A673 (cell line): ENCODE measurements at regions not wholly inside any gene's neighbourhood (a gene's known extent, or its start where the extent isn't known, plus 50 kb on each side); places are given as distances from the start of the nearest gene placed in this dataset.

Experiments used
- BruUV-seq: library from RNA; stranded (reverse); fragments of 400-500 nt; replicated peaks from 2 replicates; lab custom pipeline; 2021; lab: Mats Ljungman, UMichigan
- CTCF ChIA-PET: fragments of 300-600 bp; sonication (Branson Sonifier 250); formaldehyde crosslinking; loops from one replicate; lab custom pipeline; 2022; ENCODE audit warnings: antibody characterized with exemption; lab: Charles Lee
- POLR2A ChIA-PET: fragments of 300-600 bp; sonication (Branson Sonifier 250); formaldehyde crosslinking; loops from one replicate; lab custom pipeline; 2022; ENCODE audit warnings: antibody characterized with exemption; ENCODE audit not compliant: low non-redundant PET; lab: Charles Lee
- DNase-seq: peaks from one replicate; pipeline ENCODE4 v3.0.0-alpha.2; 2015; ENCODE audit warnings: low spot score
- H3K27ac ChIP-seq: fragments of 200-600 bp; sonication (generic); 2 replicates; pipeline ENCODE4 v1.5.1; 2016; ENCODE audit warnings: mixed run types, low read depth, mild to moderate bottlenecking, mixed read lengths, antibody characterized with exemption, low read length; ENCODE audit not compliant: poor library complexity, severe bottlenecking
- H3K27me3 ChIP-seq: fragments of 200-600 bp; sonication (generic); replicated peaks from 2 replicates; pipeline ENCODE4 v1.6.1; 2017; ENCODE audit warnings: mixed run types, low read depth, mild to moderate bottlenecking, mixed read lengths, antibody characterized with exemption, low read length; ENCODE audit not compliant: insufficient read depth, poor library complexity
- H3K36me3 ChIP-seq: fragments of 200-600 bp; sonication (generic); 2 replicates; pipeline ENCODE4 v1.6.1; 2016; ENCODE audit warnings: mixed run types, mild to moderate bottlenecking, mixed read lengths, antibody characterized with exemption, low read length; ENCODE audit not compliant: insufficient read depth, poor library complexity, severe bottlenecking
- H3K4me1 ChIP-seq: fragments of 200-600 bp; sonication (generic); 2 replicates; pipeline ENCODE4 v1.6.1; 2017; ENCODE audit warnings: mixed run types, mild to moderate bottlenecking, mixed read lengths, antibody characterized with exemption, low read length; ENCODE audit not compliant: insufficient read depth, poor library complexity, severe bottlenecking
- H3K4me3 ChIP-seq: fragments of 200-600 bp; sonication (generic); 2 replicates; pipeline ENCODE4 v1.5.1; 2016; ENCODE audit warnings: low read depth, mixed run types, mild to moderate bottlenecking, mixed read lengths, low read length; ENCODE audit not compliant: poor library complexity, severe bottlenecking
- H3K9me3 ChIP-seq: fragments of 200-600 bp; sonication (generic); 2 replicates; pipeline ENCODE4 v1.6.1; 2016; ENCODE audit warnings: mixed run types, low read depth, mild to moderate bottlenecking, mixed read lengths, antibody characterized with exemption, low read length; ENCODE audit not compliant: poor library complexity, severe bottlenecking
- EZH2 ChIP-seq: fragments of 200-600 bp; sonication (generic); IDR thresholded peaks from 2 replicates; pipeline ENCODE4 v1.6.1; 2017; ENCODE audit warnings: borderline replicate concordance, low read depth, mild to moderate bottlenecking, mixed read lengths, antibody characterized with exemption, low read length; ENCODE audit not compliant: poor library complexity, severe bottlenecking
- intact Hi-C: fragments of 100-400 bp; cut with micrococcal nuclease; formaldehyde crosslinking; loops from one replicate; pipeline ENCODE4 v1.10.0; 2022; ENCODE audit not compliant: unreplicated experiment
- TF ChIP-seq, protein P1 (sequence below): fragments of 300-800, 200-600 bp; sonication (generic); conservative IDR thresholded peaks from 2 replicates; pipeline ENCODE4 v1.5.1; 2017; ENCODE audit warnings: low read depth, mild to moderate bottlenecking, antibody characterized with exemption, low read length, moderate library complexity, mixed read lengths

DNA sequence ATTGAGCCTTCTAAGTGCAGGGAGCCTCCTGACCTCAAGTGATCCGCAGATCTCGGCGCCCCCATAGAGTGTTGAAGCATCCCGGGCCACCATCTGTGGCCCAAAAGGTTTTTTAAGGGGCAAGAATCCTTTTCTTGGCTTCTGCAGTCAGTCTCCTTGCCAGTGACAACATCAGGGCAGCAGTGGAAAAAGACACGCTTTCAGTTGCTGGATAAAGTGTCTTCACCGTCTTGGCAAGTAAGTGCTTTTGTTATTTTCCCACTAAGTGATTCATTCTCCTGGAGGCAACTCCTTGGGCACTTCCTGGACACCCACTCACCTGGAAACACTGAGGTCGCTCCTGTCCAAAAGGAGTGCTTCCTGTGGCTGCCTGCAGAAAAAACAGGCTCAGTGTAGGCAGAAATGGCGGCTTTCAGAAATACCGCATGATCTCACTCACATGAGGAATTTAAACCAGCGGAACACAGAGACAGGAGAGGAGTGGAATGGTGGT is 71.7 kb upstream of the ABHD2 start:
- Histone ChIP-seq H3K27ac (no peak overlapping the region), H3K4me3 (no peak overlapping the region), H3K36me3 (no peaks in the 10 kb centered on the region), H3K27me3 (peaks cover 9% of the 10 kb centered on the region), H3K9me3 (peaks cover 3% of the 10 kb centered on the region), H3K4me1 (peaks cover 7% of the 10 kb centered on the region)
- CTCF ChIA-PET, result interaction anchor here (0.6 to 1.4 kb wide), 2 partner anchors 112 kb away, joined by 3 to 5 read pairs; no protein-coding TSS in a partner anchor
- POLR2A ChIA-PET, result no interaction called here
- DNase-seq, result no peak
- TF ChIP-seq, protein P1, sequence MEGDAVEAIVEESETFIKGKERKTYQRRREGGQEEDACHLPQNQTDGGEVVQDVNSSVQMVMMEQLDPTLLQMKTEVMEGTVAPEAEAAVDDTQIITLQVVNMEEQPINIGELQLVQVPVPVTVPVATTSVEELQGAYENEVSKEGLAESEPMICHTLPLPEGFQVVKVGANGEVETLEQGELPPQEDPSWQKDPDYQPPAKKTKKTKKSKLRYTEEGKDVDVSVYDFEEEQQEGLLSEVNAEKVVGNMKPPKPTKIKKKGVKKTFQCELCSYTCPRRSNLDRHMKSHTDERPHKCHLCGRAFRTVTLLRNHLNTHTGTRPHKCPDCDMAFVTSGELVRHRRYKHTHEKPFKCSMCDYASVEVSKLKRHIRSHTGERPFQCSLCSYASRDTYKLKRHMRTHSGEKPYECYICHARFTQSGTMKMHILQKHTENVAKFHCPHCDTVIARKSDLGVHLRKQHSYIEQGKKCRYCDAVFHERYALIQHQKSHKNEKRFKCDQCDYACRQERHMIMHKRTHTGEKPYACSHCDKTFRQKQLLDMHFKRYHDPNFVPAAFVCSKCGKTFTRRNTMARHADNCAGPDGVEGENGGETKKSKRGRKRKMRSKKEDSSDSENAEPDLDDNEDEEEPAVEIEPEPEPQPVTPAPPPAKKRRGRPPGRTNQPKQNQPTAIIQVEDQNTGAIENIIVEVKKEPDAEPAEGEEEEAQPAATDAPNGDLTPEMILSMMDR, result no peak
- TF ChIP-seq EZH2, result no peak
- intact Hi-C loops, result loop anchor here (1.0 kb wide), 1 partner anchor 112 kb away; no protein-coding TSS in a partner anchor
- BruUV-seq, result no TSS peak

DNA sequence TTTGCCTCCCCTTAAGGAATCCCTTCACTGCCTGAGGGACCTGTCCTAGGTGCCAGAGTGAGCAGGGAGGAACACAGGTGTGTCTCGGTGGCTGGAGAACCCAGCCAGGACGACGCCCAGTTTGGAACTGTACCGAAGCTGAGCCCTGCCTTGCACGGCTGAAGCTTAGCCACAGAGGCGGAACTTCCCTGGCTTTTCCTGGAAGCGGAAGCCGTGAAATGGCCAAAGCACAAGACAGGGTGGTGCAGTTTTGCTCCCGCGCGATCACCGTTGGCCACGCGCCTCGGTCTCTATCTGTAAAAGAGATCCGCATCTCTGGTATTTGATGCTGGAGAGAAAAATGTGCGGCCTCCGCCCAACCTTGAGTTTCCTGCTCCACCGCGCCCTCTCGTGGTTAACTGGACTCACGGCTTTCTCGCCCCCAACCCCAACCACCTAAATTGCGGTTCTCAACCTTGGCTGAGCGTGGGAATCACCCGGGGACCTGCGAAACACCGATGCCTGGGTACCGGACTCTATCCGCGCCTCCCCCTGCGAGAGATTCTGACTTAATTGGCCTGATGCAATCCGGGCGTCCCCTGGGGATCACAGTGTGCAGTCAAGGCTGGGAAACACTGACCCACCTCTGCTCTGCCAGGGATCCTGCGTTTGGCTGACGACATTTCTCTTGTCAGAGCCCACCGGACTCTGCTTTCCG is 70.7 kb upstream of the ABHD2 start:
- DNase-seq, result peak; percentile 83
- Histone ChIP-seq H3K9me3 (peaks cover 3% of the 10 kb centered on the region), H3K27ac (no peak overlapping the region), H3K4me3 (peak overlapping the region; percentile 28), H3K27me3 (peaks cover 9% of the 10 kb centered on the region), H3K36me3 (no peaks in the 10 kb centered on the region), H3K4me1 (peaks cover 7% of the 10 kb centered on the region)
- no TSS peak for BruUV-seq
- intact Hi-C loops, result loop anchor here (1.0 kb wide), 1 partner anchor 113 kb away; no protein-coding TSS in a partner anchor
- POLR2A ChIA-PET, result no interaction called here
- CTCF ChIA-PET, result interaction anchor here (0.5 to 0.6 kb wide), 2 partner anchors 113 to 160 kb away, joined by 3 read pairs; no protein-coding TSS in a partner anchor
- TF ChIP-seq EZH2, result no peak
- TF ChIP-seq, protein P1, result peak; percentile 91

DNA sequence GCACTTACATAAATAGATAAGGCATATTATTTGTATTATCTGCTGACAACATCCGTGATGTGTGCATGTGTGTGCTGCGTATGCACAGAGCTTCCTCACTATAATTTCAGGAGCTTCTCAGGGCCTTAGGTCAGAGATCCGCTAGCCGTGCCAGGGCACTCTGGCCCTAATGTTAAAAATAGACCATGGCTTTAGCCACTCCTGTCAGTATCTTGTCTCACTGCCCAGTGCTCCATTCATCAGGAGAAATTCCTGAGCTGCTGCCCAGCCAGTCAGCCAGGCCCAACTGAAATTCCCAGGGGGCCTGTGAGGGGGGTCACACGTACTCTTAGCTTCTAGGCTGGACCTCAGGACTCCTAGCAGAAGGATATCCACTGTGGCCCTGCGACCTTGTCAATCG is 70.0 kb upstream of the ABHD2 start:
- BruUV-seq, result no TSS peak
- DNase-seq, result no peak
- peaks cover 9% of the 10 kb centered on the region for H3K27me3 ChIP-seq
- POLR2A ChIA-PET, result no interaction called here
- peak overlapping the region; percentile 28 for H3K4me3 ChIP-seq
- TF ChIP-seq EZH2, result no peak
- TF ChIP-seq, protein P1, result no peak
- CTCF ChIA-PET, result interaction anchor here (0.7 kb wide), 1 partner anchor 156 kb away, joined by 3 read pairs; no protein-coding TSS in a partner anchor
- intact Hi-C loops, result no loop called here
- H3K9me3 ChIP-seq, result peaks cover 3% of the 10 kb centered on the region
- H3K36me3 ChIP-seq, result no peaks in the 10 kb centered on the region
- peaks cover 7% of the 10 kb centered on the region for H3K4me1 ChIP-seq
- no peak overlapping the region for H3K27ac ChIP-seq
